PC-3 (cell line): ENCODE measurements at regions not wholly inside any gene's neighbourhood (a gene's known extent, or its start where the extent isn't known, plus 50 kb on each side); places are given as distances from the start of the nearest gene placed in this dataset.

Experiments
- ATAC-seq: fragments of 200-7000 bp; cut with Tn5 transposase; 2 replicates; pipeline ENCODE4 v1.9.1; 2020; ENCODE audit warnings: mild to moderate bottlenecking, moderate library complexity
- BruUV-seq: library from RNA; stranded (reverse); fragments of 400-500 nt; replicated peaks from 2 replicates; lab custom pipeline; 2021; lab: Mats Ljungman, UMichigan
- CTCF ChIA-PET: fragments of 300-600 bp; sonication (Branson Sonifier 250); formaldehyde crosslinking; loops from one replicate; lab custom pipeline; 2022; ENCODE audit warnings: antibody characterized with exemption; lab: Charles Lee
- POLR2A ChIA-PET: fragments of 300-600 bp; sonication (Branson Sonifier 250); formaldehyde crosslinking; loops from one replicate; lab custom pipeline; 2022; ENCODE audit warnings: antibody characterized with exemption; ENCODE audit not compliant: unreplicated experiment; lab: Charles Lee
- DNase-seq: peaks from one replicate; pipeline ENCODE4 v3.0.0-alpha.2; 2015
- H2AFZ ChIP-seq: fragments of 300-600 bp; sonication (generic); 2 replicates; pipeline ENCODE4 v1.6.0; 2016; ENCODE audit warnings: antibody characterized with exemption, low read length
- H3F3A ChIP-seq: fragments of 300-600 bp; sonication (generic); one replicate; pipeline ENCODE4 v1.6.0; 2017; ENCODE audit warnings: antibody characterized with exemption, low read length, control low read depth, mild to moderate bottlenecking; ENCODE audit not compliant: unreplicated experiment
- H3K27ac ChIP-seq: fragments of 300-600 bp; sonication (generic); 2 replicates; pipeline ENCODE4 v1.5.1; 2016; ENCODE audit warnings: mild to moderate bottlenecking, low read length
- H3K27me3 ChIP-seq: fragments of 300-600 bp; sonication (generic); 2 replicates; pipeline ENCODE4 v1.6.1; 2016; ENCODE audit warnings: low read length, mixed read lengths
- H3K36me3 ChIP-seq: fragments of 300-600 bp; sonication (generic); 2 replicates; pipeline ENCODE4 v1.6.1; 2016; ENCODE audit warnings: low read depth, mixed run types, low read length, mixed read lengths
- H3K4me1 ChIP-seq: fragments of 300-600 bp; sonication (generic); 2 replicates; pipeline ENCODE4 v1.5.1; 2016; ENCODE audit warnings: low read length; ENCODE audit not compliant: insufficient read depth
- H3K4me2 ChIP-seq: fragments of 300-600 bp; sonication (generic); 2 replicates; pipeline ENCODE4 v1.6.0; 2016; ENCODE audit warnings: low read length
- H3K4me3 ChIP-seq: fragments of 300-600 bp; sonication (generic); 2 replicates; pipeline ENCODE4 v1.5.1; 2016; ENCODE audit warnings: mild to moderate bottlenecking, low read length, mixed read lengths
- H3K79me2 ChIP-seq: fragments of 300-600 bp; sonication (generic); 2 replicates; pipeline ENCODE4 v1.6.1; 2017; ENCODE audit warnings: low read length, mixed read lengths
- H3K9ac ChIP-seq: fragments of 300-600 bp; sonication (generic); 2 replicates; pipeline ENCODE4 v1.6.0; 2016; ENCODE audit warnings: mild to moderate bottlenecking, low read length
- H3K9me2 ChIP-seq: fragments of 300-600 bp; sonication (generic); replicated peaks from 2 replicates; pipeline ENCODE4 v1.6.1; 2016; ENCODE audit warnings: mixed run types, low read length, mixed read lengths
- H3K9me3 ChIP-seq: fragments of 300-600 bp; sonication (generic); 2 replicates; pipeline ENCODE4 v1.6.1; 2016; ENCODE audit warnings: low read length, mixed read lengths
- H4K20me1 ChIP-seq: fragments of 300-600 bp; sonication (generic); 2 replicates; pipeline ENCODE4 v1.6.1; 2016; ENCODE audit warnings: low read length, mixed read lengths
- EZH2 ChIP-seq: fragments of 300-600 bp; sonication (generic); IDR thresholded peaks from one replicate; pipeline ENCODE4 v1.6.1; 2017; ENCODE audit warnings: antibody characterized with exemption, mild to moderate bottlenecking, low read length; ENCODE audit not compliant: unreplicated experiment
- EZH2phosphoT487 ChIP-seq: fragments of 300-600 bp; sonication (generic); IDR thresholded peaks from 2 replicates; pipeline ENCODE4 v1.6.1; 2018; ENCODE audit warnings: mild to moderate bottlenecking, antibody characterized with exemption, low read length, borderline replicate concordance
- intact Hi-C: fragments of 100-400 bp; cut with micrococcal nuclease; formaldehyde crosslinking; loops from 2 replicates; pipeline ENCODE4 v1.9.0; 2023
- TF ChIP-seq, protein P1 (sequence below): fragments of 300-600 bp; sonication (generic); conservative IDR thresholded peaks from 2 replicates; pipeline ENCODE4 v1.5.1; 2017; ENCODE audit warnings: antibody characterized with exemption, low read depth, mild to moderate bottlenecking, low read length

DNA sequence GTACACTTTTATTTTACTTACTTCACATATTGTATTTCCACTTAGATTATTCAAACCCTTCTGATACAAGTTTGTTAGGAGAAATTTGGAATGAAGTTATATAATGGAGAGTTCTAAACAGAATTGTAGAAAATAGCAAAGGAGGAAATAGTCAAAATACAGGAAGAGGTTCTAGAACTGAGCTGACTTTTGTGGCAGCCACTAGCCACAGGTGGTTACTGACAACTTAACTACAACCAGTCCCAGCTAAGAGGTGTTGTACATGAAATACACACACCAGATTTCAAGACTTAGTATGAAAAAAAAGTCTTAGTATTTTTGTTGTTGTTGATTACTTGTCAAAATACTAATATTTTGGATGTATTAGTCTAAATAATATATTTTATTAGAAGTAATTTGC lies 727.4 kb upstream of the CITED2 start:
- POLR2A ChIA-PET, result no interaction called here

GRCh38 chr6:140101367-140101766 lies 726.9 kb upstream of the CITED2 start:
- no peaks in the 10 kb centered on the region for H3K36me3 ChIP-seq
- POLR2A ChIA-PET, result no interaction called here

More for the DNA sequence above, 727.4 kb upstream of the CITED2 start:
- H3K4me3 ChIP-seq, result no peak overlapping the region
- H4K20me1 ChIP-seq, result no peaks in the 10 kb centered on the region
- DNase-seq (no peak), ATAC-seq (no peak)
- no peaks in the 10 kb centered on the region for H3K9me2 ChIP-seq
- BruUV-seq, result no TSS peak
- CTCF ChIA-PET, result no interaction called here
- no peaks in the 10 kb centered on the region for H3K36me3 ChIP-seq
- no peak overlapping the region for H3K9ac ChIP-seq
- H3K79me2 ChIP-seq, result no peaks in the 10 kb centered on the region
- intact Hi-C loops, result no loop called here
- H3F3A ChIP-seq, result no peaks in the 10 kb centered on the region
- H3K27me3 ChIP-seq, result no peaks in the 10 kb centered on the region
- no peaks in the 10 kb centered on the region for H3K4me1 ChIP-seq
- no peak overlapping the region for H3K27ac ChIP-seq
- H3K9me3 ChIP-seq, result no peaks in the 10 kb centered on the region
- TF ChIP-seq EZH2phosphoT487, result no peak
- TF ChIP-seq EZH2, result no peak
- TF ChIP-seq, protein P1, sequence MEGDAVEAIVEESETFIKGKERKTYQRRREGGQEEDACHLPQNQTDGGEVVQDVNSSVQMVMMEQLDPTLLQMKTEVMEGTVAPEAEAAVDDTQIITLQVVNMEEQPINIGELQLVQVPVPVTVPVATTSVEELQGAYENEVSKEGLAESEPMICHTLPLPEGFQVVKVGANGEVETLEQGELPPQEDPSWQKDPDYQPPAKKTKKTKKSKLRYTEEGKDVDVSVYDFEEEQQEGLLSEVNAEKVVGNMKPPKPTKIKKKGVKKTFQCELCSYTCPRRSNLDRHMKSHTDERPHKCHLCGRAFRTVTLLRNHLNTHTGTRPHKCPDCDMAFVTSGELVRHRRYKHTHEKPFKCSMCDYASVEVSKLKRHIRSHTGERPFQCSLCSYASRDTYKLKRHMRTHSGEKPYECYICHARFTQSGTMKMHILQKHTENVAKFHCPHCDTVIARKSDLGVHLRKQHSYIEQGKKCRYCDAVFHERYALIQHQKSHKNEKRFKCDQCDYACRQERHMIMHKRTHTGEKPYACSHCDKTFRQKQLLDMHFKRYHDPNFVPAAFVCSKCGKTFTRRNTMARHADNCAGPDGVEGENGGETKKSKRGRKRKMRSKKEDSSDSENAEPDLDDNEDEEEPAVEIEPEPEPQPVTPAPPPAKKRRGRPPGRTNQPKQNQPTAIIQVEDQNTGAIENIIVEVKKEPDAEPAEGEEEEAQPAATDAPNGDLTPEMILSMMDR, result no peak
- H3K4me2 ChIP-seq, result no peak overlapping the region
- no peak overlapping the region for H2AFZ ChIP-seq

DNA sequence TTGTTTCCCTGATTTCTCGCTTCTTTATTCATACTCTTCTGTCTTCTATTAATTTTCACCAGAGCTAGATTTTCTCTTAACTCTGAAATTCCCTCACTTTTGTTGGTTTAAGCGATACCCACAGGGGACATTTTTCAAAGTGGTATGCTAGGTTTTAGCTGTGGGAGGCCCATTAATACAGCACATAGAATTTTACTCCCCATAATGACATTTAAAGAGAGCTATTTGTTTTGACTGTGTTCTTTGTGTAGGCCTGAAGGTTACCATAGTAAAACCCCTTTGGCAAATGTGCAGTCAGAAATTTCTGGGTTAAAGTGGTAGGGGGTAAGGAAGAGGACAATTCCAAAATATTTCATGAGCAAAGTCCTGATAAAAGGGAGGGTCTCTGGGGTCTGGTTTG lies 721.1 kb upstream of the CITED2 start:
- Histone ChIP-seq H3K4me3 (no peak overlapping the region), H3F3A (no peaks in the 10 kb centered on the region), H3K27ac (no peak overlapping the region), H4K20me1 (no peaks in the 10 kb centered on the region), H3K36me3 (no peaks in the 10 kb centered on the region), H3K27me3 (no peaks in the 10 kb centered on the region), H3K9me2 (no peaks in the 10 kb centered on the region), H3K79me2 (no peaks in the 10 kb centered on the region), H3K9me3 (no peaks in the 10 kb centered on the region), H3K9ac (no peak overlapping the region), H2AFZ (no peak overlapping the region), H3K4me2 (no peak overlapping the region), H3K4me1 (no peaks in the 10 kb centered on the region)
- ChIA-PET POLR2A (no interaction called here), CTCF (no interaction called here)
- ATAC-seq, result no peak
- TF ChIP-seq EZH2phosphoT487 (no peak), EZH2 (no peak)
- TF ChIP-seq, protein P1, result no peak
- no peak for DNase-seq
- intact Hi-C loops, result no loop called here
- no TSS peak for BruUV-seq

More at GRCh38 chr6:140101367-140101766, 726.9 kb upstream of the CITED2 start:
- Histone ChIP-seq H2AFZ (no peak overlapping the region), H4K20me1 (no peaks in the 10 kb centered on the region), H3K9me2 (no peaks in the 10 kb centered on the region), H3K79me2 (no peaks in the 10 kb centered on the region), H3K27me3 (no peaks in the 10 kb centered on the region), H3K4me1 (no peaks in the 10 kb centered on the region), H3K4me2 (no peak overlapping the region), H3K9ac (no peak overlapping the region), H3K27ac (no peak overlapping the region), H3F3A (no peaks in the 10 kb centered on the region), H3K4me3 (no peak overlapping the region), H3K9me3 (no peaks in the 10 kb centered on the region)
- intact Hi-C loops, result no loop called here
- BruUV-seq, result no TSS peak
- no peak for DNase-seq
- CTCF ChIA-PET, result no interaction called here
- TF ChIP-seq EZH2 (no peak), EZH2phosphoT487 (no peak)
- TF ChIP-seq, protein P1, result no peak
- no peak for ATAC-seq
